ENCODE measurements at regions not wholly inside any gene's neighbourhood (a gene's known extent, or its start where the extent isn't known, plus 50 kb on each side); places are given as distances from the start of the nearest gene placed in this dataset.

DNA sequence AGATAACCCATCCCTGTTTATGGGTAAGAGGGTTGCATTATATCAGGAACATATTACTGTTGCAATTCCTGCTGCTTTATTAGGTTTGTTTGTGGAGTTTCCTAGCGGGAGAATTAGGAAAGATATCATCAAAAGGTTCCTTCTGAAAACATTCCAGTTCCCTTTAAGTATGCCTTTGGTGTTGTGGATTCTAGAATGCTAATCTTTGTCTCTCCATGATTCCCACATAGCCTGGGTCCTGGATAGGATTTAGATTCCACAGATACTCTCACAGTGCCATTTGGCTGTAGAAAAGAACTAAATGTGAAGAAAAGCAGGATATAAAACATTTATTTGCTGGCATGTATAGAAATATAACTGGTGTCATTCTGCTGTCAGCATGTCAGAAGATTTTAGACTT, 338.7 kb downstream of the PCDH18 start:
- no peak for DNase-seq
- Histone ChIP-seq H3K4me3 (no peak overlapping the region), H3K36me3 (no peaks in the 10 kb centered on the region), H3K27me3 (no peaks in the 10 kb centered on the region), H3K27ac (no peak overlapping the region), H3K4me1 (no peaks in the 10 kb centered on the region), H3K9me3 (no peaks in the 10 kb centered on the region)
- no peak for ATAC-seq
- TF ChIP-seq CTCF (IDR thresholded peaks at IDR 0.05), result no peak
- intact Hi-C loops (cut with DNase I), result no loop called here

DNA sequence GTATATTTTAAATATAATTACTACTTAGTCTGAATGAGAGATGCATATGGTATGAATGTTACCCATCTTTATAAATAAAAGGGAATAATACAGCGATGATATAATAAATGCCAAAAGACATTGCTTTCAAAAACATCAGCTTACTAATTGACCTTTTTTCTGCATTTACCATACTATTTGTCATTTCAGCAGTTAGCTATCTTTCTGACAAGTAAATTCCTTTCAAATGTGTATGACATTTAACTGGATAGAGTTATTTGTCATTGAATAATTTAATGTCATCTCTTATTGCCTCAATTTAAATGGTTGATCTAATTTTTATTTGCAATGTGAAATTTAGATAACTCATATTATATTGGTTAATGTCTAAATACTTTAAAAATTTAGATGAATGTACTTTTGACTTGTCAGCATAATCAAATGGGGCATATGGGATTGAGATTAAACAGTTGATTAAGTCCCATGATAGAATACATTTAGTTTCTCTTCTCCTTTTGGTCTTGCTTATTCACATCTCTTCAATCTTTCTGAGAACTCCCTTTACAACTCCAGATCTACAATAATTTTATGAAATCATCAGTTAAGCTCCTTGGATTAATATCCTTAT, 350.9 kb downstream of the PCDH18 start:
- H3K27ac ChIP-seq, result no peak overlapping the region
- DNase-seq, result no peak
- ATAC-seq, result no peak
- no peaks in the 10 kb centered on the region for H3K4me1 ChIP-seq
- no peaks in the 10 kb centered on the region for H3K27me3 ChIP-seq
- TF ChIP-seq CTCF (IDR thresholded peaks at IDR 0.05), result no peak
- intact Hi-C loops (cut with DNase I), result no loop called here
- H3K36me3 ChIP-seq, result no peaks in the 10 kb centered on the region
- no peaks in the 10 kb centered on the region for H3K9me3 ChIP-seq
- H3K4me3 ChIP-seq, result no peak overlapping the region

DNA sequence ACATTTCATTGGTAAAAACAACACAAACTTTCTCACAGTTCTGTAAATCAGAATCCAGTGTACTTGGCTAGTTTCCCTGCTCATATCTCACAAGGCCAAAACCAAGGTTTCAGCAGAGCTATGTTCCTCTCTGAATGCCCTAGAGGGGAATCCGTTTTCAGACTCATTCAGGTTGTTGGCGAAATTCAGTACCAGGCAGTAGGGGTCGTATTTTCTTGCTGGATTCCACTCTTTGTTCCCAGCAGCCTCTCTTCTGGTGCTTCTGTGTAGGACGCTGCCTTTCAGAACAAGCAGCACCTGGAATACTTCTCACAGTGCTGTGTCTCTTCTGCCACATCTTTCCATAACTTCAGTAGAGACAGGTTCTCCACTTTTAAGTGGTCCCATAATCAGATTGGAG, 351.9 kb downstream of the PCDH18 start:
- no peaks in the 10 kb centered on the region for H3K27me3 ChIP-seq
- intact Hi-C loops (cut with DNase I), result no loop called here
- H3K9me3 ChIP-seq, result no peaks in the 10 kb centered on the region
- no peaks in the 10 kb centered on the region for H3K4me1 ChIP-seq
- ATAC-seq (no peak), DNase-seq (no peak)
- no peaks in the 10 kb centered on the region for H3K36me3 ChIP-seq
- H3K4me3 ChIP-seq, result no peak overlapping the region
- TF ChIP-seq CTCF (IDR thresholded peaks at IDR 0.05), result no peak
- H3K27ac ChIP-seq, result no peak overlapping the region

- Histone ChIP-seq H3K4me3 (no peak overlapping the region), H3K9me3 (no peaks in the 10 kb centered on the region), H3K27ac (no peak overlapping the region), H3K27me3 (no peaks in the 10 kb centered on the region), H3K4me1 (no peaks in the 10 kb centered on the region), H3K36me3 (no peaks in the 10 kb centered on the region)
- intact Hi-C loops (cut with DNase I), result no loop called here
- no peak for TF ChIP-seq CTCF (IDR thresholded peaks at IDR 0.05)
- no peak for DNase-seq
- no peak for ATAC-seq
Measured at GRCh38 chr4:137156807-137157206, 375.5 kb downstream of the PCDH18 start.

DNA sequence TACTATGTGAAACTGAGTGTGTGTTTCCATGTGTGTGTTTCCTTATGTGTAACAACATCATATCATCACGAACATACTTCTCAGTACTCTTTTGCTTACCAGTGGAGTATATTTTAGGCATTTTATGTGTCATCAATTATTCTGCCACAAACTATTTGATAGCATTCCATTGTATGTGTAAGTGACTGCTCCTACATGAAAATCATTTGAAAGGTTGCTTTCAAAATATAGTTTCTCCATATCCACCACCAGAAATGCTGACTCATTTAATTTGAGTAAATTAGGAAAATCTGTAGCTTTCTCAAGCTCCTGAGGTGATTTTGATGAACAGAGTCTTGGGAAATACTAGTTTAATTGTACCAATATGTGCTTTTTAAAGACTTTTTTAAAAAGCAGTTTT, 376.2 kb downstream of the PCDH18 start:
- H3K36me3 ChIP-seq, result no peaks in the 10 kb centered on the region
- ATAC-seq (no peak), DNase-seq (no peak)
- H3K9me3 ChIP-seq, result no peaks in the 10 kb centered on the region
- intact Hi-C loops (cut with DNase I), result no loop called here
- no peak for TF ChIP-seq CTCF (IDR thresholded peaks at IDR 0.05)
- no peak overlapping the region for H3K4me3 ChIP-seq
- H3K27ac ChIP-seq, result no peak overlapping the region
- no peaks in the 10 kb centered on the region for H3K4me1 ChIP-seq
- H3K27me3 ChIP-seq, result no peaks in the 10 kb centered on the region

DNA sequence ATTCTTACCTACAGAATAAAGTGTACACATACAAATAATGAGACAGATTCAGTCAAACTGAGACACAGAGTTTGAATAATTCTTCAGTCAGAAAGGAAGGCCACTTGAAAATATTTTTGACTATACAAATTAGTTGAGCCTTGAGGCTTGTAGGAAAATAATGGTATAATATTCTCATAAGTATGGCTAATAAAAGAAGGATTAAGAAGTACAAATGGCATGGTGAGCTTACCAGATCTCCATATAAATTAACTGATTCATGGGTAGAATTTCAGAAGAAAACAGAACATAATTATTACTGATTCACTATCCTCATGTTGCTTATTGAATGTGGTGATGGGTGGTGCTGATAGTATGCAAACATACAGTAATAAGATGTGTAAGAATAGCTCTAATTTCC, 401.1 kb downstream of the PCDH18 start:
- intact Hi-C loops (cut with DNase I), result no loop called here
- H3K9me3 ChIP-seq, result no peaks in the 10 kb centered on the region
- no peak for TF ChIP-seq CTCF (IDR thresholded peaks at IDR 0.05)
- no peak for DNase-seq
- no peak for ATAC-seq
- no peaks in the 10 kb centered on the region for H3K4me1 ChIP-seq
- H3K27me3 ChIP-seq, result no peaks in the 10 kb centered on the region
- no peak overlapping the region for H3K4me3 ChIP-seq
- no peak overlapping the region for H3K27ac ChIP-seq
- no peaks in the 10 kb centered on the region for H3K36me3 ChIP-seq

Measured in upper lobe of right lung (tissue), 1 donor.